GM21526 (cell line): ENCODE measurements at regions not wholly inside any gene's neighbourhood (a gene's known extent, or its start where the extent isn't known, plus 50 kb on each side); places are given as distances from the start of the nearest gene placed in this dataset.

ENCODE experiments used
- ATAC-seq: cut with Tn5 transposase; IDR thresholded peaks from one replicate; pipeline ENCODE4 v1.9.1; 2021; ENCODE audit warnings: moderate library complexity; ENCODE audit not compliant: unreplicated experiment, low FRiP score

GRCh38 chr6:132934496-132934895 lies 120.1 kb downstream of the RPS12 start:
- ATAC-seq: no peak

- ATAC-seq: no peak
These were observed 122.3 kb downstream of the RPS12 start for GRCh38 chr6:132936646-132937045.

- ATAC-seq: no peak
These were observed 123.1 kb downstream of the RPS12 start for GRCh38 chr6:132937466-132937906.

- ATAC-seq: no peak
These were observed 134.5 kb downstream of the RPS12 start for GRCh38 chr6:132948889-132949288.

- no peak for ATAC-seq
These were observed 136.2 kb downstream of the RPS12 start for GRCh38 chr6:132950566-132950965.

GRCh38 chr6:132952031-132952867 lies 137.9 kb downstream of the RPS12 start:
- no peak for ATAC-seq

- ATAC-seq: no peak
These were observed 138.6 kb downstream of the RPS12 start for GRCh38 chr6:132952986-132953385.

- ATAC-seq: no peak
These were observed 139.9 kb downstream of the RPS12 start for GRCh38 chr6:132954222-132954621.

- no peak for ATAC-seq
These were observed 140.6 kb downstream of the RPS12 start for GRCh38 chr6:132954936-132955335.

GRCh38 chr6:132959639-132960326 lies 145.4 kb downstream of the RPS12 start:
- ATAC-seq: no peak

- ATAC-seq: no peak
These were observed 146.4 kb downstream of the RPS12 start for GRCh38 chr6:132960720-132961119.

GRCh38 chr6:132961122-132961521 lies 146.8 kb downstream of the RPS12 start:
- no peak for ATAC-seq

- no peak for ATAC-seq
These were observed 147.2 kb downstream of the RPS12 start for GRCh38 chr6:132961610-132962009.

GRCh38 chr6:132962936-132963868 lies 148.8 kb downstream of the RPS12 start:
- no peak for ATAC-seq

GRCh38 chr6:132964101-132964867 lies 149.9 kb downstream of the RPS12 start:
- no peak for ATAC-seq

- ATAC-seq: no peak
These were observed 150.6 kb downstream of the RPS12 start for GRCh38 chr6:132964868-132965382.

- ATAC-seq: no peak
These were observed 153.5 kb downstream of the RPS12 start for GRCh38 chr6:132967871-132968270.

- ATAC-seq: no peak
These were observed 154.1 kb downstream of the RPS12 start for GRCh38 chr6:132968419-132968950.

GRCh38 chr6:132969196-132969595 lies 154.8 kb downstream of the RPS12 start:
- no peak for ATAC-seq

- no peak for ATAC-seq
These were observed 157.3 kb downstream of the RPS12 start for GRCh38 chr6:132971676-132972075.
